ENCODE measurements at regions not wholly inside any gene's neighbourhood (a gene's known extent, or its start where the extent isn't known, plus 50 kb on each side); places are given as distances from the start of the nearest gene placed in this dataset.

DNA sequence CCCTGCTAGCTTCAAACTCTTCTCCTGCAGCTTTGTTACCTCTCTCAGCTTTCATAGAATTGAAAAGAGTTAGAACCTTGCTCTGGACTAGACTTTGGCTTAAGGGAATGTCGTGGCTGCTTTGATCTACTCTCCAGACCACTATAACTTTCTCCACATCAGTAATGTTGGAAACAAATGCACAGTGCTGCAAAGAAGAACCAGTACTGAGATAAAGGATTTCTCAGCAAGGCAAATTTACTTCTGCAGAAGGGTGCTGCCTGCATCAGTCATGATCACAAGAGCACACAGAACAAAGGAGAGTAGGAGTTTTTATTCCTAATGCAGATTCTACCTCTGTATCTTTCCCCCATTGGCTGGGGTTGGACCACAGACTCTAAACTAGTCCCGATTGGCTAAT lies 621.6 kb upstream of the CHRM3 start:
- POLR2A ChIA-PET, result no interaction called here
- CTCF ChIA-PET, result no interaction called here
- Histone ChIP-seq H3K9me1 (replicated peaks; ENCODE audit: control insufficient read depth, extremely low read depth, insufficient read depth, low read length) (no peaks in the 10 kb centered on the region), H3K9me3 (replicated peaks; ENCODE audit: control insufficient read depth, insufficient read depth, low read length) (peaks cover 7% of the 10 kb centered on the region), H3K4me1 (ENCODE audit: control insufficient read depth, extremely low read depth, insufficient read depth, low read length) (no peaks in the 10 kb centered on the region), H2AFZ (ENCODE audit: low read depth, low read length) (no peak overlapping the region), H3K79me2 (ENCODE audit: control insufficient read depth, insufficient read depth, low read length) (no peaks in the 10 kb centered on the region), H3K4me2 (ENCODE audit: insufficient read depth, low read length) (no peak overlapping the region), H3K4me3 (replicated peaks in 1 of 3; ENCODE audit: insufficient read depth in 1 of 3, low read depth in 1 of 3, low read length in 3 of 3) (no peak overlapping the region), H3K9ac (replicated peaks; ENCODE audit: extremely low read depth, insufficient read depth, low read length) (no peak overlapping the region), H3K27me3 (ENCODE audit: control insufficient read depth in 2 of 2, insufficient read depth in 2 of 2, low read length in 2 of 2) (no peaks in the 10 kb centered on the region), H3K36me3 (ENCODE audit: control insufficient read depth in 2 of 2, extremely low read depth in 1 of 2, insufficient read depth in 2 of 2, low read length in 2 of 2) (no peaks in the 10 kb centered on the region), H4K20me1 (replicated peaks; ENCODE audit: control insufficient read depth, extremely low read depth, insufficient read depth, low read length) (no peaks in the 10 kb centered on the region), H3K27ac (ENCODE audit: insufficient read depth, low read depth, low read length) (no peak overlapping the region)
- DNase-seq (ENCODE audit: low read depth, low spot score) (no peak), FAIRE-seq (no peak)
- intact Hi-C loops (cut with micrococcal nuclease) (no loop called here), dilution Hi-C loops (cut with MboI; ENCODE audit: extremely low pct_ligation_motif_present, low sequenced_read_pairs) (no loop called here)
- BruUV-seq (replicated peaks), result no TSS peak
- no peak for TF ChIP-seq JUN (IDR thresholded peaks at IDR 0.05; ENCODE audit: borderline replicate concordance, insufficient read depth, insufficient read length, low read depth)
- TF ChIP-seq, protein P1, sequence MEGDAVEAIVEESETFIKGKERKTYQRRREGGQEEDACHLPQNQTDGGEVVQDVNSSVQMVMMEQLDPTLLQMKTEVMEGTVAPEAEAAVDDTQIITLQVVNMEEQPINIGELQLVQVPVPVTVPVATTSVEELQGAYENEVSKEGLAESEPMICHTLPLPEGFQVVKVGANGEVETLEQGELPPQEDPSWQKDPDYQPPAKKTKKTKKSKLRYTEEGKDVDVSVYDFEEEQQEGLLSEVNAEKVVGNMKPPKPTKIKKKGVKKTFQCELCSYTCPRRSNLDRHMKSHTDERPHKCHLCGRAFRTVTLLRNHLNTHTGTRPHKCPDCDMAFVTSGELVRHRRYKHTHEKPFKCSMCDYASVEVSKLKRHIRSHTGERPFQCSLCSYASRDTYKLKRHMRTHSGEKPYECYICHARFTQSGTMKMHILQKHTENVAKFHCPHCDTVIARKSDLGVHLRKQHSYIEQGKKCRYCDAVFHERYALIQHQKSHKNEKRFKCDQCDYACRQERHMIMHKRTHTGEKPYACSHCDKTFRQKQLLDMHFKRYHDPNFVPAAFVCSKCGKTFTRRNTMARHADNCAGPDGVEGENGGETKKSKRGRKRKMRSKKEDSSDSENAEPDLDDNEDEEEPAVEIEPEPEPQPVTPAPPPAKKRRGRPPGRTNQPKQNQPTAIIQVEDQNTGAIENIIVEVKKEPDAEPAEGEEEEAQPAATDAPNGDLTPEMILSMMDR (IDR thresholded peaks at IDR 0.05; ENCODE audit: extremely low read depth in 1 of 2, insufficient read depth in 1 of 2, low read depth in 1 of 2, low read length in 2 of 2), result no peak
- no peak for TF ChIP-seq POLR2AphosphoS5 (IDR thresholded peaks at IDR 0.05; ENCODE audit: insufficient read depth, low read depth, low read length)
- no peak for TF ChIP-seq MYC (IDR thresholded peaks at IDR 0.05; ENCODE audit: low read depth, low read length)
- no peak for TF ChIP-seq EZH2 (IDR thresholded peaks at IDR 0.05; ENCODE audit: borderline replicate concordance, low read depth, low read length, severe bottlenecking)
- TF ChIP-seq, protein P2, sequence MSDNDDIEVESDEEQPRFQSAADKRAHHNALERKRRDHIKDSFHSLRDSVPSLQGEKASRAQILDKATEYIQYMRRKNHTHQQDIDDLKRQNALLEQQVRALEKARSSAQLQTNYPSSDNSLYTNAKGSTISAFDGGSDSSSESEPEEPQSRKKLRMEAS (IDR thresholded peaks at IDR 0.05; ENCODE audit: insufficient read depth, insufficient read length), result no peak
- TF ChIP-seq GATA2 (IDR thresholded peaks at IDR 0.05; ENCODE audit: insufficient read depth, insufficient read length, low read depth, low read length), result no peak
- no peak for TF ChIP-seq FOS (IDR thresholded peaks at IDR 0.05; ENCODE audit: borderline replicate concordance, insufficient read depth, low read length)
- TF ChIP-seq POLR2A (IDR thresholded peaks at IDR 0.05; ENCODE audit: low read depth, low read length), result no peak

All from endothelial cell of umbilical vein (primary cell).